Ectodermal cell (in vitro differentiated cells): ENCODE measurements at regions not wholly inside any gene's neighbourhood (a gene's known extent, or its start where the extent isn't known, plus 50 kb on each side); places are given as distances from the start of the nearest gene placed in this dataset.

ENCODE experiments used
- H3K27ac ChIP-seq: 2 replicates; pipeline ENCODE4 v1.7.0; 2013; ENCODE audit warnings: mild to moderate bottlenecking, low read depth, low read length; ENCODE audit not compliant: insufficient read depth, poor library complexity, severe bottlenecking
- H3K27me3 ChIP-seq: 2 replicates; pipeline ENCODE4 v1.7.0; 2013; ENCODE audit warnings: mild to moderate bottlenecking, low read length; ENCODE audit not compliant: insufficient read depth, control insufficient read depth, poor library complexity, severe bottlenecking
- H3K36me3 ChIP-seq: one replicate; pipeline ENCODE4 v1.7.0; 2013; ENCODE audit warnings: low read length; ENCODE audit not compliant: control insufficient read depth, insufficient read depth
- H3K4me1 ChIP-seq: one replicate; pipeline ENCODE4 v1.7.0; 2013; ENCODE audit warnings: low read length; ENCODE audit not compliant: control insufficient read depth, insufficient read depth
- H3K4me3 ChIP-seq: 2 replicates; pipeline ENCODE4 v1.7.0; 2013; ENCODE audit warnings: low read depth, low read length, control low read depth; ENCODE audit not compliant: insufficient read depth
- H3K9me3 ChIP-seq: 2 replicates; pipeline ENCODE4 v1.7.0; 2013; ENCODE audit warnings: mild to moderate bottlenecking, low read length, moderate library complexity; ENCODE audit not compliant: control insufficient read depth
- WGBS, 2 experiments: methylation state at CpG; one replicate each; pipeline ENCODE4 v1.1.7; 2013; ENCODE audit warnings: missing lambda C conversion rate in 2 of 2; 5-methylcytosine and 5-hydroxymethylcytosine counted together

- no peak overlapping the region for H3K27ac ChIP-seq
- no peaks in the 10 kb centered on the region for H3K36me3 ChIP-seq
- H3K4me1 ChIP-seq = no peaks in the 10 kb centered on the region
- H3K27me3 ChIP-seq = no peaks in the 10 kb centered on the region
- no peak overlapping the region for H3K4me3 ChIP-seq
- H3K9me3 ChIP-seq = no peaks in the 10 kb centered on the region
Measured at GRCh38 chr6:71567562-71567961, 279.0 kb downstream of the OGFRL1 start.

- H3K36me3 ChIP-seq = no peaks in the 10 kb centered on the region
- H3K9me3 ChIP-seq = no peaks in the 10 kb centered on the region
- no peaks in the 10 kb centered on the region for H3K27me3 ChIP-seq
- no peak overlapping the region for H3K27ac ChIP-seq
- no peak overlapping the region for H3K4me3 ChIP-seq
- no peaks in the 10 kb centered on the region for H3K4me1 ChIP-seq
Measured at GRCh38 chr6:71577766-71578165, 289.2 kb downstream of the OGFRL1 start.

- Histone ChIP-seq H3K27me3 (no peaks in the 10 kb centered on the region), H3K9me3 (no peaks in the 10 kb centered on the region), H3K4me3 (no peak overlapping the region), H3K27ac (no peak overlapping the region), H3K4me1 (no peaks in the 10 kb centered on the region), H3K36me3 (no peaks in the 10 kb centered on the region)
- WGBS, 2 experiments = 90 to 100% methylated on average over 1 of the region's 1 CpG
Measured at GRCh38 chr6:71579902-71580301, 291.3 kb downstream of the OGFRL1 start.

- Histone ChIP-seq H3K4me1 (no peaks in the 10 kb centered on the region), H3K9me3 (no peaks in the 10 kb centered on the region), H3K27ac (no peak overlapping the region), H3K36me3 (no peaks in the 10 kb centered on the region), H3K4me3 (no peak overlapping the region), H3K27me3 (no peaks in the 10 kb centered on the region)
- WGBS, 2 experiments = 91 to 97% methylated on average over 1 of the region's 1 CpG
Measured at GRCh38 chr6:71582820-71583219, 294.2 kb downstream of the OGFRL1 start.

- H3K9me3 ChIP-seq = no peaks in the 10 kb centered on the region
- H3K4me1 ChIP-seq = no peaks in the 10 kb centered on the region
- no peaks in the 10 kb centered on the region for H3K27me3 ChIP-seq
- H3K27ac ChIP-seq = no peak overlapping the region
- H3K36me3 ChIP-seq = no peaks in the 10 kb centered on the region
- WGBS, 2 experiments = 96 to 97% methylated on average over 44 of the region's 44 CpGs
- no peak overlapping the region for H3K4me3 ChIP-seq
Measured at GRCh38 chr6:71584712-71585436, 296.3 kb downstream of the OGFRL1 start.

- Histone ChIP-seq H3K36me3 (no peaks in the 10 kb centered on the region), H3K4me3 (no peak overlapping the region), H3K27ac (no peak overlapping the region), H3K9me3 (no peaks in the 10 kb centered on the region), H3K27me3 (no peaks in the 10 kb centered on the region), H3K4me1 (no peaks in the 10 kb centered on the region)
- WGBS, 2 experiments = 96 to 97% methylated on average over 23 of the region's 23 CpGs
Measured at GRCh38 chr6:71585472-71585871, 296.9 kb downstream of the OGFRL1 start.

- WGBS, 2 experiments = 97% methylated on average over 28 of the region's 28 CpGs
- no peaks in the 10 kb centered on the region for H3K9me3 ChIP-seq
- no peak overlapping the region for H3K4me3 ChIP-seq
- no peaks in the 10 kb centered on the region for H3K4me1 ChIP-seq
- no peak overlapping the region for H3K27ac ChIP-seq
- H3K36me3 ChIP-seq = no peaks in the 10 kb centered on the region
- no peaks in the 10 kb centered on the region for H3K27me3 ChIP-seq
Measured at GRCh38 chr6:71588490-71588889, 297.9 kb upstream of the RIMS1 start.

GRCh38 chr6:71589254-71589653 lies 297.1 kb upstream of the RIMS1 start:
- H3K4me1 ChIP-seq = no peaks in the 10 kb centered on the region
- 100% methylated on average over 2 of the region's 5 CpGs; no CpG with 5 or more reads in 1 of the 2 experiments for WGBS, 2 experiments
- H3K4me3 ChIP-seq = no peak overlapping the region

GRCh38 chr6:71592643-71593042 lies 293.7 kb upstream of the RIMS1 start:
- H3K9me3 ChIP-seq = no peaks in the 10 kb centered on the region
- no peaks in the 10 kb centered on the region for H3K4me1 ChIP-seq
- H3K36me3 ChIP-seq = no peaks in the 10 kb centered on the region
- no peak overlapping the region for H3K27ac ChIP-seq
- H3K27me3 ChIP-seq = no peaks in the 10 kb centered on the region
- H3K4me3 ChIP-seq = no peak overlapping the region

More at GRCh38 chr6:71589254-71589653, 297.1 kb upstream of the RIMS1 start:
- Histone ChIP-seq H3K27ac (no peak overlapping the region), H3K27me3 (no peaks in the 10 kb centered on the region), H3K36me3 (no peaks in the 10 kb centered on the region), H3K9me3 (no peaks in the 10 kb centered on the region)

GRCh38 chr6:71599359-71599758 lies 287.0 kb upstream of the RIMS1 start:
- H3K4me3 ChIP-seq = no peak overlapping the region
- H3K9me3 ChIP-seq = no peaks in the 10 kb centered on the region
- no peaks in the 10 kb centered on the region for H3K27me3 ChIP-seq
- H3K36me3 ChIP-seq = no peaks in the 10 kb centered on the region
- H3K4me1 ChIP-seq = no peaks in the 10 kb centered on the region
- H3K27ac ChIP-seq = no peak overlapping the region
